GM19463 (cell line): ENCODE measurements at regions not wholly inside any gene's neighbourhood (a gene's known extent, or its start where the extent isn't known, plus 50 kb on each side); places are given as distances from the start of the nearest gene placed in this dataset.
"Not testable (repeated sequence)": the region's sequence is repeated elsewhere in the genome, so short reads cannot be mapped to it uniquely, and the experiment has no call there.

Experiments used
- ATAC-seq: cut with Tn5 transposase; IDR thresholded peaks from one replicate; pipeline ENCODE4 v1.9.1; 2021; ENCODE audit warnings: mild to moderate bottlenecking, moderate library complexity; ENCODE audit not compliant: unreplicated experiment

DNA sequence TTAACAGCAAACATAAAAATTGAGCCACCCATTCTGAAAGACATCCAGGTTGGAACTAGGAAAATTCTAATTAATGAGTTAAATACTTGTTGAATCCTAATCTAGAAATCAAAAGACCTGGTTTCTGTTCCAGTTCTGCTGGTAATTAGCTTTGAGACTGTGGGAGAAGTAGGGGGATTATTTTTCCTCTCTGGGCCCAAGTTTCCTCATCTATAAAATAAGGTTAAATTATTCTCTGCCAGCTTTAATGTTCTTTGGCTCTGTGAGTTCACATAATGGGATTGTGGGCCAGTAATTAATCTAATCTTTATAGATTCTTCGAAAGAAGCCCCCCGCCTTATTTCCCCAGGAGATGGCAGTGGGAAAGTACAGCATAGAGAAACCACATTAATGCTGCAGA is 104.6 kb downstream of the ENC1 start:
- ATAC-seq = no peak

DNA sequence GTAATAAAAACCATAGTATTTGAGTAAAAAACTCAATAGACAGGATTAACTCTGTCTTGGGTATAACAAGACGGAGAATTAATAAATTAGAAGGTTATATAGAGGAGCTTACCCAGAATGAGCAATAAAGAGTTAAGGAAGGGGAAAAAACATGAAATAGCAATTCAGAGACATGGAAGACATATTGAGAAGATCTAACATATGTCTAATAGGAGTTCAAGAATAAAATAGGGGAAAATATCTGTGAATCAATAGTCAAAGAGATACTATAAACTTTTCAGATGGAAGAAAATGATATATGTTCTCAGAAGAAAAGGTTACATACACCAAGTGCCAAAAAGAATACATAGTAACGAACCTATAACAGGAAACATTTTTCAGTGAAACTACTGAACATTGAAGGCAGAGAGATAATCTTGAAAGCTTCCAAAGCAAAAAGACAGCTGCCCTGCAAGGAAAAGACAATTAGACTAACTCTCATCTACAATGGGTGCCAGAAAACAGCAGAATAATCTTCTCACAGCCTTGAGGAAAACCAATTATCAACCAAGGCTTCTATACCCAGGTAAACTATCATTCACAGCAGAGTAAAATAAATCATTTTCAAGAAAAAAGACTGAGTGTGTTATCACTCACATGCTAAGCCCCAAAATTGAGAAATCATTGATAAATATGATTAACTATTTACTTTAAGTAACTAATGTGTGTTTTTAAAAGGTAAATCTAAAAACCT is 106.0 kb downstream of the ENC1 start:
- no peak for ATAC-seq

DNA sequence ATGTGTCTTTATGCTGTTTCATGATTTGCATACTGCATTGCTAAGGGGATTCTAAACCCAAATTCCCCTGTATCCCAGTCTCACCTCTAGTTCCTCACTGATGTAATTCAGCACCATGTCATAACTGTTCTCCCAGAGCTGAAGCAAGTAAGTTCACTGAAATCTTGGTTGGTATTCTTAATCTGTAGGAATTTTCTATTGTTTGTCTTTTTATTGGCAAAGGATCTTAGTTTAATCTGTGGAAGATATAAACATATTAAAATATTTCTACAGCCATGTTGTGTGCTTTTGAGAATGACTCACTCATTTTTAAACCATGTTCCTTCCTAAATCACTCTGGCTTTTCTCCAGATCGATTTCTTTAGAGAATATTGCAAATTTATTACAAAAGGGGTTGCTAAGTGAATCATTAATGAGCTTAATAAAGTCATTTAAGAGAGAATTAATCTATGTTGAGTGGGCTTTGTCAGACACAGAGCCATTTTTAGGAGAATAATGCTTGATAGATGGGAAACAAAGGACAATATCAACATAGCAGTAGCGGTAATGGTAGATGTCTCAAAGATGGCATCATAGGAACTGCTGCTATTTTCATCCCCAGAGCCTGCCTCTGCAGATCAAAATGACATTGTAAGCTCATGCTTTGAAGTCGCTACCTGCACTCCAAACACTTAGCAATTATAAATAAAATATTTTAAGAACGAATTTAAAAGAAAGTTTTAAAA is 110.0 kb downstream of the ENC1 start:
- no peak for ATAC-seq

DNA sequence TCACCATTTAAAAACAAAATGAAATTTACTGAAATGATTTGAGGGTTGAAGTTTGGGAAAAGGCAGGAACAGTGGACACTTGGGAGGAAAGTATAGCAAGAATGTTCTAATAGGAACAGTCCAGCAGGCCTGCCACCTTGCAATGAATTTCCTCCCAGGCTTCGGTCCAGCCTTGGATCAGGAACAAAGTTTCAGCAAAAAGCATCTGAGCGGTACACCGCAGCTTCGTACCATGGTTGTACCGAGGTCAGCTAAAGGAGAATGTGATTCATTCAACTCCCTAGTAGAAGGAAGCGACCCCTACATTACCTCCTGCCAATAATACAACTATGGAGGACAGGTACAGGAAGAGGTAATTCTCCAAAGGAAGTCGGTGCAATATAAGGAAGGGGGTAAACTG is 111.4 kb downstream of the ENC1 start:
- ATAC-seq = no peak

DNA sequence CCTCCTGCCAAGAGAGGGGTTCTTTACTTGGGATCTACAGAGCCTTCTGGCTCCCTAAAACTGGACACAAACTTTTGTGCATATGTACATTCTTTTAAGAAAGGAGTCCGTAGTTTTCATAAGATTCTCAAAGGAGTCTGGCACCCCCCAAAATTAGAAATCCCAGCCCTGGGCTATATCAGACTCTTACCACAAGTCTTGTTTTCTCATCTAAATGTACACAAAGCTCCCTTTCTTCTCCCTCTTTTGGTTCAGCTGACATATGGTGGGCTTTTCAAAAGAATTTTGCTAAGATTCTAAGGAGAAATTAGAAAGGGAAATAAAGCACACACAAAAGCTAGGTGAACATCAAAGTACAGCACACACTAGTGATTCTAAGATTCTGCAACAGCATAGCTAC is 114.4 kb downstream of the ENC1 start:
- no peak for ATAC-seq

DNA sequence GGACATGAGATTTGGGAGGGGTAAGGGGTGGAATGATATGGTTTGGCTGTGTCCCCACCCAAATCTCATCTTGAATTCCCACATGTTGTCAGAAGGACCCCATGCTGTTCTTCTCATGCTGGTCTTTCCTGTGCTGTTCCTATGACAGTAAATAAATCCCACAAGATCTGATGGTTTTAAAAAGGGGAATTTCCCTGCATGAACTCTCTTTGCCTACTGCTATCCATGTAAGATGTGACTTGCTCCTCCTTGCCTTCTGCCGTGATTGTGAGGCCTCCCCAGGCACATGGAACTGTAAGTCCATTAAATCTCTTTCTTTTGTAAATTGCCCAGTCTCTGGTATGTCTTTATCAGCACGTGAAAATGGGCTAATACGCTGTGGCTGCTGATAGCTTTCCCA is 115.8 kb downstream of the ENC1 start:
- ATAC-seq = not testable (repeated sequence)

DNA sequence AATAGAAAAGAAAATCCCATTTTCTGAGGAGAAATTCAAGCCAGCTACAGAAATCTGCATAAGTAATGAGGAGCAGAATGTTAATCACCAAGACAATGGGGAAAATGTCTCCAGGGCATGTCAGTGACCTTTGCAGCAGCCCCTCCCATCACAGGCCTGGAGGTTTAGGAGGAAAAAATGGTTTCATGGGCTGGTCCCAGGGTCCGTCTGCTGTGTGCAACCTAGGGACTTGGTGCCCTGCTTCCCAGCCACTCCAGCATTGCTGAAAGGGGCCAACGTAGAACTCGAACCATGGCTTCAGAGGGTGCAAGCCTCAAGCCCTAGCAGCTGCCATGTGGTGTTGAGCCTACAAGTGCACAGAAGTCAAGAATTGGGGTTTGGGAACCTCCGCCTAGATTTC is 116.8 kb downstream of the ENC1 start:
- not testable (repeated sequence) for ATAC-seq

DNA sequence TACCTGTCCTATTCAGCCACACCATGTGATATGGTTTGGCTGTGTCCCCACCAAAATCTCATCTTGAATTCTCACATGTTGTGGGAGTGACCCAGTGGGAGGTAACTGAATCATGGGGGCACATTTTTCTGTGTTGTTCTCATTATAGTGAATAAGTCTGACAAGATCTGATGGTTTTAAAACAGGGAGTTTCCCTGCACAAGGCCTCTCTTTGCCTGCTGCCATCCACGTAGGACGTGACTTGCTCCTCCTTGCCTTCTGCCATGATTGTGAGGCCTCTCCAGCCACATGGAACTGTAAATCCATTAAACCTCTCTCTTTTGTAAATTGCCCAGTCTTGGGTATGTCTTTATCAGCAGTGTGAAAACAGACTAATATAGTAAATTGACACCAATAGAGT is 117.7 kb downstream of the ENC1 start:
- ATAC-seq = not testable (repeated sequence)

DNA sequence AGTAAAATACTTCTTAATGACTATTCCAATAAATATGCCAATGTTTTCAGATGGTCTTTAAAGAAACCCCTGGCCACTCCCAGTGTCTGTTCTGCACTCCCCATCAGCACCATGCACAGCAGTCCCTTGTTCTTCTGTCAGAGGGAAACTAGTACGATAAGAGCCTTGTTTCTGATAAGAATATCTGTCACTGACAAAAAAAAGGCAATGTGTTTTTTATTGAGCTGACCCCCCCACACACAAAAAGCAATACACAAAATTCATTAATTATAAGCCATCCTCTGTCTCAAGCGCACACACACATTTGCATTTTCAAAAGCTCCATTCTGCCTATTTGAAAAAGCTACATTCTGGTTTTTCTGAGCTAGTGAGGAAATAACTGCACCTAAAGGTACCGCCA is 119.1 kb downstream of the ENC1 start:
- ATAC-seq = no peak

DNA sequence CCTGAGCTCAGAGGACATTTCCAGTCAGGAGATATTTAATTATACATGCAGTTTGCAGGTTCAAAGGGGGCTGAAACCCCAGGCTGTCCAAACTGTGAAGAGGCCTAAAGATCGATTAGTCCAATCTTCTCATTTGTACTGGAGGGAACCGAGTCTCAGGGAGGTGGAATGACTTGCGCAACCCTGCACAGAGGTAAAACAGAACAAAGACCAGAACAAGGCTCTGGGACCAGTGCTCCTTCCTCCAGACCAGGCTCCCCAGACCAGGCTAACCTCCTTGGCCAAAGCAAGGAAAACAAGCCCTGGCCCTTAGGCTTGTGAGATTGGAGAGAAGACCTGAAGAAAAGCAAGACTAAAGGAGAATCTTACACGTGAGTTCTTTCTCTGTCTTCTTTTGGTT is 120.8 kb downstream of the ENC1 start:
- ATAC-seq = no peak

DNA sequence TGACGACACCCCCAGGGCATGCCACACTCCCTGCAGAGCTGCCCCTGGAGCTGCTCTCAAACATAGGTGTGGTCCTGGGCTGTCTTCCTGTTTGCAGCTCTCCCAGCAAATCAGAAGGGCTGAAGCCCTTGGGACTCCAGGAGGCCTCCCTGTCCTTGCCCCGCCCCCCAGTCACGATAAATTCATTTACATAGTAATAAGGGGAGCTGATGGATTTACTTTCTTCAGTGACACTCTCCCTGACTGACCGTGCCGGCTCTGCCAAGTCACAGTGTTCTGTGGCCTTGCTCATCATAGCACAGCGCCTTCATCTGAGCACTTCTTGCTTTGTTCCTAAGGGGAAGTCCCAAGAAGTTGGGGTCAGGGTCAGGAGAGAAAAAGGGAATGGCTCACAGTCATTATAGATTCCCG is 121.4 kb downstream of the ENC1 start:
- no peak for ATAC-seq

DNA sequence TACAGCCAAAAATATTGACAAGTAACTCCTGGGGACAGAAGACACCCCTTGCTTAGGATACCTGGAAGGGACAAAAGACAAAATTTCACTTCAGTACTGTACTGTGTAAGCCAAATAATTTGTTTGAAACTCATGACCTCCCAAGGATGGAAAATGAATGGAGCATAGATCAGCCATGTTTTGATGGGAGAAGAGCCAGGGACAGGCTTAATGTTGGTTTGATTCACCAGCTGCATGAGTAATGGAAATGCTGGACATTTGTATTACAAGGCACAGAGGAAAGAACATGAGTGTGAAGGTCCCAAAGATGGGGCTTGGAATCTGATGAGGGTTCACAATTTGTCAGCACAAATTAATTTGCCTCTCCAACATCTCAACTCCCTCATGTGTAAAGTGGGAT is 122.8 kb downstream of the ENC1 start:
- no peak for ATAC-seq

DNA sequence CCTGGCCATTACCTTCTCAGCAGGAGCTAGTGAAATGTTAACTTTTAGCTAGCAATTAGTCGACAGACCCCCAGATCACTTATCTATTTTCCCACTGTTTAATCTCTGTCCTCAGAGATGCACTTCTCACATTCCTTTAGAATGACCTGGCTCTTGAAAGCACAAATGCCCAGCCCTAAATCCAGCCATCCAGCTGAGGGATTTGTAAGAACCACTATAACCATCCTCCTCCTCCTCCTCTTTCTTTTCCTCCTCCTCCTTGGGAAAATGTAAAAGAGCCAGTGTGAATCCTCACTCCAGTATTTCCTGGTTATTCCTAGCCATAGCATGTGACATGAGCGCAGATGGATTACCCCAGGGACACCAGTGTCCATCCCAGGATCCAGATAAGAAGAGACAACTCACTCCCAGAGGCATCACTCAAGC is 124.3 kb downstream of the ENC1 start:
- no peak for ATAC-seq

DNA sequence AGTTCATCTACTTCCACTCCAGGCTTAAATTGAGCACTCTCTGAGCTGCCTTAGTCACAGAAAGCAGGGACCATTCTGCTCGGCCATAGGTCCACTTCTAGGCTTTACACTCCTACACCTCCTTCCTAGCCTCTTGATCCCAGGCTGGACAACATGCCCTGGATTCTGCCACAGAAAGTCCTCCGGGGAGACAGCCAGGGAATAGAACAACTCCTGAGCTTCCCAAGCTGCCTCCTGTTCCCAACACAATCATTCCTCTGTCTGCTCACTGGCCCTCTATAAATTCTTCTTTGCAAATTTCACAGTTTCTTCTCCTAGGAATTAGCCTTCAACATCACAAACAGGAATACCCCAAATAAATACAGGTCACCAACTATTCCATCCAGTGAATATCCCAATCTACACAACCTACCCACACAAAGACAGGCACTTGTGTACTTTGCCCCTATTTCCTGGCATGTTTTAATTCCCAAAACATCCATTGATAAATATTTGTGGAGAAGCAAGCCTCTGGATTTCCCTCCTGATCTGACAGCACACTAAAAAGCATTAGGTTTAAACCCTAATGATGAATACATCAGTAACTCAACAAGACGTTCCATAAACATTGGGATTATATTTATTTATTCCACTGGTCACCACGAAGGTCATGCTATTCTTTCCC is 125.5 kb downstream of the ENC1 start:
- no peak for ATAC-seq

DNA sequence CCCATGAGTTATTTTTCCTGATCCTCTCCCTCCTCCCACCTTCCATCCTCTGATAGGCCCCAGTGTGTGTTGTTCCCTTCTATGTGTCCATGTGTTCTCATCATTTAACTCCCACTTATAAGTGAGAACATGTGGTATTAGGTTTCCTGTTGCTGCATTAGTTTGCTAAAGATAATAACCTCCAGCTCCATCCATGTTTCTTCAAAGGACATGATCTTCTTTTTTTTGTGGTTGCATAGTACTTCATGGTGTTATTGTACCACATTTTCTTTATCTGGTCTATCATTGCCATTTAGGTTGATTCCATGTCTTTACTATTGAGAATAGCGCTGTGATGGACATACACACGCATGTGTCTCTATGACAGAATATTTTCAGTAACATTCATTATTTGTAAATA is 128.8 kb downstream of the ENC1 start:
- ATAC-seq = not testable (repeated sequence)

DNA sequence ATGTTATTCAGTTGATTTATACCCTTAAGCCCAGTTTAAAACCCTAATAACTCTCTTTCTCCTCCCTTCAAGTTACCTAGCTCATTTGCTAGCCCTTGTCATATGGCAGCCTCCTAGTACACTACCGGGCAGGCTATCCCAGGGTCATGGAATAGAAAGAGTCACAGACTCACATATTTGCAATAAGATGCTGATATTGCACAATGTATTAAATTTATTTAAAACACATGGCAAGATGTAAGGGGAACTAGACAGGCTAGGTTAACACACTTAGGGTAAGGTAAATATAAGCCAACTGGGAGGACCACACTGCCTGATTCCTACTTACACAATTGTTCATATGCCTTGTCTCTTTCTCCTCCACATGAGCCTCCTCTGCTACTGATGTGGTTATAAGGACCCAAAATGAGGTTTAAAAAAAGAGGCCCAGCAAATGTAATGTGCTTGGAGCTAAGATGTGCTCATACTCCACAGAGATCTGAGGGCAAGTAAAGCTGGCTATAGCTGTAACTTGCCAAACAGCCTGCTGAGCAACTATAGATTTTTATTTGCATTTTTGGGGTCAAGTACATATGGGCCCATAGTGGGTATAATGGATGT is 130.0 kb downstream of the ENC1 start:
- ATAC-seq = no peak

DNA sequence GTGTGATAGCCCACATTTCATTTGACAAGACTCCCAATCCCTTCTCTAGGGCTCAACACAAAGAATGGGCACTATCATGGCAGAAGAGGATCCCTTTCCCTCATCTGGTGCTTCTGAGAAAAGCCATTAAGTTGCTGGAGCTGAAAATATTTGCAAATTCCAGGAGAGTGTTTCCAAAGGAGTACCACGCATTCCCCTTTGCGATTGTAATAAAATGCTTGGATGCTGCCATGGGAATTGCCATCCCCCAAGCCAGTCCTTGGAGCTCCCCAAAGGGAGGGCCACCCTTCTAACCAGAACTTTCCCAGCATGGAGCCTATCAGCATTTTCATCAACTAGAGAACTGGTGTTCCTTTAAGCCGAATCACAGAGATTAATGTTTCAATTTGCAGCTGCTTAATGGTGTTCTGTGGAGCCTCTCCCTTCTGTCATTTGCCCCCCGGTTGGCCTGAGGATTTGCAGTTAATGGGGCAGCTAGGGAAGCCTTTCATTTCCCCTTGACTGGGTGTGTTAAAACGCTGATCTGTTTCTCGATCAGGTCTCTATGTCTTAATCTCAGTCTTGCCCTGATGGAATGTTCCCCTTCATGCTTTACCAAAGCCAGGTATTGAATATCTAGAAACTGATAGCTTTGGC is 133.0 kb downstream of the ENC1 start:
- no peak for ATAC-seq

DNA sequence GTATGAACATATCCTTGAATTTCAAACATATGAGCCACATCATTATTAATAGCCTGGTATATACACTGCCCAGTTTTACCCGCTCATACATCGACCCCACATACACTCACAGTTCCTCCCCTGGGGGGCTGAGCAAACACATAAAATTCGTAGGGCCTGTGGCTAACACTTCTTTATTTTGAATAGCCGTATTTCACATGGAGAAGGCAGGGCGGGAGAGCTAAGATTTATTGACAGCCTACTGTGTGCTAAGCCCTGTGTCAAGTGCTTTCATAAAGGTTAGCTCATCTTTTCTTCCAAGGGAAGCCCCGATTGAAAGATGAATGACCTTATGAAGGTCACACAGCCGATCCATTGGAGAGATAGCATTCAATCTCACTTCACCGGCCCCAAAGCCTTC is 134.4 kb downstream of the ENC1 start:
- ATAC-seq = no peak

DNA sequence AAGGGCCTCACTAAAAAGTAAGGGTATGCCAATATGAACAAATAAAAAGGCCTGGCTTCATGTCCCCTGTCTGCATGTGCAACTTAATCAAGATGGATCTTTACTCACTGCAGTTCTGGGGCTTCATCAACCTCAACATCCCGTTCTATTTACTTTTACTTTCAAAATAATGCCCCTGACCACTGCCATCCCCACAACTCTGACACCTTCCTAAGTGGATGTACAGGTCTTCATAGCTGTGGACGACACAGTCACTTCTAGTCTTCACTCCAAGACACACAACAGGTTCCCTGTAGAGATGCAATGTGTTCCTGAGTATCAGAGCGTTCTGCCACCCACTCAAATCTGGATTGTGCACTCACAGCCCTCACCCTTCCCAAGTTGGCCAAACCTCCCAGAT is 136.1 kb downstream of the ENC1 start:
- no peak for ATAC-seq

DNA sequence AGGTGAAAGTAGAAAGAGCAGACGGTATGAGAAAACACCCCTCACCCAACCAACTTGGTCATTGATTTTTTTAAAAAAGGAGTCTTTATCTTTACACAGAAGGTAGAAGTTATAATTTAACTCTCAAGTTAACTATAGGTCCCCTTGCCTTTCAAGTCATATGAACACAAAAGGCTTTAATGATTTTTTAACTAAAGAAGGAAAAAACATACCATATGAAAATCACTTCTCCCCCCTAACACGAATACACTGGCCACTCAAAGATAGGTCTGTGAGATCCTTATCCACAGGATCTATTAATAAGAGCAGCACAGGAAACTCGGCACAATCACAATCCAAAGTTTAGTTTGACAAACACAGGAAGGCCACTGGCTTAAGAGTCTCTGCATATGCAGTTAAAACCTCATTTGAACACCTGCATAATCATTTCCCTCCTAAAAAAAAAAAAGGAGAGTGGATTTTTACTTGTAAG is 138.0 kb downstream of the ENC1 start:
- ATAC-seq = no peak
